HG02763 (cell line): ENCODE measurements at regions not wholly inside any gene's neighbourhood (a gene's known extent, or its start where the extent isn't known, plus 50 kb on each side); places are given as distances from the start of the nearest gene placed in this dataset.
"Not testable (repeated sequence)": the region's sequence is repeated elsewhere in the genome, so short reads cannot be mapped to it uniquely, and the experiment has no call there.

Experiments
- ATAC-seq: cut with Tn5 transposase; IDR thresholded peaks from one replicate; pipeline ENCODE4 v1.9.1; 2021; ENCODE audit warnings: mild to moderate bottlenecking, moderate library complexity; ENCODE audit not compliant: unreplicated experiment

DNA sequence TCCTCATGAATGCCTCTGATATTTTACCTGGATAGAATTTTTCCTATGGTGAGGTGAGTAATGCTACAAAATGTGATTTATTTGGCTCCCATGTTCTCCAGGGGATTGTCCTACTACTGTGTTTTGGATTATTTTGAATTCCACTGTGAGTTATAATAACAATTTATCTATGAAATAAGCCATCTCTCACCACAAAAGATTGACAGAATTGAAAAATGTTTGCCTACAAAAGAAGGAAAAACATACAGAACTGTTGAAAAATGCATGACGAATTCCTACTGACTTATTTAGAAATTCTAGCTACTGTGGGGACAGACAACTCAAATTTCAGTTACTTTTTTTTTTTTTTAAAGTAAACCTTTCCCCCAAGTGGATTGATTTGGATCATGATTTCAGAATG is 463.7 kb upstream of the GRIN3A start:
- ATAC-seq: no peak

DNA sequence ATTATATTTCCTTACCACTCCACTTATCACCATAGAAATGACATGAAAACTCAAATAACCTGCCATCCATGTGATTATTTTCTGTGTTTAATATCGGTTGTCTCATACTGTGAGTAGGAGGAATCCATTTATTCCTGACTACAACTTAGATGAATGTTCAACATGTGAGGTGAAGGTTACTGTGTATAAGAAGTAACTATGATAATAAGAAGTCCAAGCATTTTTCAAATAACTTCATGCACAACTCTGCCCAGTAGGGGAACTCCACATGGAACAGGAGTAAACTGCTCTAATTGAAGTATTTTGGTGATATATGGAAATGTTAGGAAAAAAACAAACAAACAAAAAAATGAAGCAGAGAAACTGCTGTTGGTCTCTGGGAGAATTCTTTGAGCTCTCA is 447.5 kb upstream of the GRIN3A start:
- ATAC-seq: no peak

DNA sequence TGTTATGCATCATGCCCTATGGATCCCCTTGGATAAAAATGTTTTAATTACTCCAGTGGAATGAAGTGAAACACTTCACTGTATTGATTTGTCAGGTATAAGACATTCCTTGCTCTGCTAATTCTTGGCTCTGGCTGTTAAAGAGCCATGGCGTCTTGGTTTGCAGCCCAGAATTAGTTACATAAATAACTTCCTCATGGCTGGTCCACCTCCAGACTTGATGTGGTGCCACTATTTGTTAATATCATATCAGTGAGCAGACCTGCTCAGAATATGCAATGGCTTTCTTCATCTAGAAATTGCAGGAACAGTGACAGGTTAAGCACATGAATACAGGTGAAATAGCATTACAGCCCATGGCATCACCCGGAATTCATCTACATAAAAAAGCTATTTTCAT is 446.9 kb upstream of the GRIN3A start:
- ATAC-seq: no peak

DNA sequence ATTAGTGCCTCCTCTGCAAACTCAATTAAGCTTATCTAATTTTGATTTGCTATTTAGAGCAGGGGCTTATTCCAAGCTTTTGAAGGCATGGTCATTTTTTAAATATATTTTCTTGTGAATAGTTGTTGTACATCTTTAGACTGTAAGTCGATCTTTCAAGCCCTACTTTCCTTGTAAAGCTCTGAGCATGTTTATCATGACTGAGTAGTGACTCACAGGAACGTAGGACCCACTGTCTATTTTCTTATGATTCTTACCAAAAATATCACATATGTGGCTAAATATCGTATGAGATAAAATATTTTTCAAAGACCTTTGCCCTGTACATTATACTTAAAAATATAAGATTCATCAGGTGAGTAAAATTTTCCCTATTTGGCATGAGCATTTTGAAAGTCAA is 440.4 kb upstream of the GRIN3A start:
- no peak for ATAC-seq

DNA sequence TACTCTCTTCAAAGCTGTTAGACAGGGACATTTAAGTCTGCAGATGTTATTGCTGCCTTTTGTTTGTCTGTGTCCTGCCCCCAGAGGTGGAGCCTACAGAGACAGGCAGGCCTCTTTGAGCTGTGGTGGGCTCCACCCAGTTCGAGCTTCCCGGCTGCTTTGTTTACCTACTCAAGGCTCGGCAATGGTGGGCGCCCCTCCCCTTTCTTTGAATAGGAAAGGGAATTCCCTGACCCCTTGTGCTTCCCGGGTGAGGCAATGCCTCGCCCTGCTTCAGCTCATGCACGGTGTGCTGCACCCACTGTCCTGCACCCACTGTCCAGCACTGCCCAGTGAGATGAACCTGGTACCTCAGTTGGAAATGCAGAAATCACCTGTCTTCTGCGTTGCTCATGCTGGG is 435.8 kb upstream of the GRIN3A start:
- not testable (repeated sequence) for ATAC-seq

DNA sequence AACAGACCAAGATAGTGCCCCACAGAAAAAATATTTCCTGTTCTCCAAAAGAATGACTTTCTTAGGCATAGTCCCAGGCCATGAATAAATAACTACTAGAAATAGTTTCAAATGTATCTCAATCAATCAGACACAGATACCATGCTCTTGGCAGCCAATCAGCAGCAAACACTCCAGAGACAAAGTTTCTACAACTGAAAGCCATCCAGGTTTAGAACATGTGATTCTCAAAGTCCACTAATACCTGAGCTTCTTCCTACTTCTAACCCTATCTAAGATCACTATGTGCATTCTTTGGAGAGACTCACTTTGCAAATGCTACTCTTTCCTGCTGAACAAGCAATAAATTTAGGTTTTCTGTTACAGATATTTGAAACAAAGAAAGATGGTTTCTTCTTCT is 425.8 kb upstream of the GRIN3A start:
- no peak for ATAC-seq

DNA sequence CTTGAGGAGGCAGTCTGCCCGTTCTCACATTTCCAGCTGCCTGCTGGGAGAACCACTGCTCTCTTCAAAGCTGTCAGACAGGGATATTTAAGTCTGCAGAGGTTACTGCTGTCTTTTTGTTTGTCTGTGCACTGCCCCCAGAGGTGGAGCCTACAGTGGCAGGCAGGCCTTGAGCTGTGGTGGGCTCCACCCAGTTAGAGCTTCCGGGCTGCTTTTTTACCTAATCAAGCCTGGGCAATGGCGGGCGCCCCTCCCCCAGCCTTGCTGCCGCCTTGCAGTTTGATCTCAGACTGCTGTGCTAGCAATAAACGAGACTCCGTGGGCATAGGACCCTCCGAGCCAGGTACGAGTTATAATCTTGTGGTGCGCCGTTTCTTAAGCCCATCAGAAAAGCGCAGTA is 414.6 kb upstream of the GRIN3A start:
- ATAC-seq: not testable (repeated sequence)

DNA sequence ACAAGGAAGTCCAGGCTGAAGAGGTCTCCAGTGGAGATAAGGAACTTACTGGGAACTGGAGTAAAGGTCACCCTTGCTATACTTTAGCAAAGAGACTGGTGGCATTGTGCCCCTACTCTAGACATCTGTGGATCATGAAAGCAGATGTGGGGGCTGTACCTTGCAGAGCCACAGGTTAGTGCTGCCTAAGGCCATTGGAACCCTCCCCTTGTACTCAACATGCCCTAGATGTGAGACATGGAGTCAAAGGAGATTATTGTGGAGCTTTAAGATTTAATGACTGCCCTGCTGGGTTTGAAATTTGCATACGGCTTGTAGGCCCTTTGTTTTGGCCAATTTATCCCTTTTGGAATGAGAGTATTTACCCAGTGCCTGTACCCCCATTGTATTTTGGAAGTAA is 397.3 kb upstream of the GRIN3A start:
- ATAC-seq: no peak

DNA sequence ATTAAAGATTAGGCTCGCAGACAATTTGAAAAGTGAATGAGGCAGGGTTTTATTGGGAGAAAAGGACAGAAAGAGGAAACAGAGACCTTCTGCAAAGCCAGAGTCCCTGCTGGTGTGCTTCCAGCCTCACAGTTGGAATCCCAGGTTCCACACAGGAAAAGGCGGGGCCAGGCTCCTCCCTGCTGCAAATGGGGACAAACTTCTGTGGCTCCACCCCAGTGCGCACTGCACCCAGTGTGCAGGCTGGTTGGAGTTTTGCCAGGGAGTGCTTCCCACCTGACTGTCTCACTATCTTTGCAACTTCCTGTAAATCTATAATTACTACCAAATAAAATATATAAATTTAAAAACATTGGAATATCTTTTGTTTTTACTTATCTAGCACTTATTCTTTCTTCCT is 386.0 kb upstream of the GRIN3A start:
- ATAC-seq: no peak

DNA sequence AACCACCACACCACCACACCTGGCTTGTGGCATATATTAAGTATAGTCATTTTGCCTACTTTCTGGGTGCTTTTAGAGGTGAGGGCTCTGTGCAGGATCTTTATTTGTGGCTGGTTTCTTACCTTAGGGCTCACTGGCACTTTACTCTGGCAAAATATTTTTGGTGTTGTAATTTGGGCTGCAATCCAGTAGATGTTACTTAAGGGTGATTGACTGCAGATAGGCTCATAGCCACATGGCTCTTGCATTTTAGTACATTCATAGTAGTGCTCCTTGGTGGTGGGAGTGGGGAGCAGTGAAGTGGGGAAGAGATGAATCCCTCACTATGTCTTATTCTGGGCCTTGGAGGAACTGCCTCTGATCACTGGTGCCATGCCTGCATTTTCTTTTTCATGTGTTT is 376.1 kb upstream of the GRIN3A start:
- no peak for ATAC-seq

DNA sequence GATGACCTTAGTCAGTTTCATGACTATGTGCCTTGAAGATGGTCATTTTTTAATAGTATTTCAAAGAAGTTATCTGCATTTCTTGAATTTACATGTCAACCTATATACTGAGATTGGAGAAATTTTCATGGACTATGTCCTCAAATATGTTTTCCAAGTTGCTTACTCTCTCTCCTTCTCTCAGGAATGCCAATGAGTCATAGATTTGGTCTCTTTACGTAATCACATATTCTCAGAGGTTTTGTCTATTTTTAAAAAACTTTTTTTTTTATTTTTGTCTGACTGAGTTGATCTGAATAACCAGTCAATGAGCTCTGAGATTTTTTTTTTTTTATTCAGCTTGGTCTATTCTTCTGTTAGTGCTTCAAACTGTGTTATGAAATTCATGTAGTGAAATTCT is 374.7 kb upstream of the GRIN3A start:
- ATAC-seq: no peak

DNA sequence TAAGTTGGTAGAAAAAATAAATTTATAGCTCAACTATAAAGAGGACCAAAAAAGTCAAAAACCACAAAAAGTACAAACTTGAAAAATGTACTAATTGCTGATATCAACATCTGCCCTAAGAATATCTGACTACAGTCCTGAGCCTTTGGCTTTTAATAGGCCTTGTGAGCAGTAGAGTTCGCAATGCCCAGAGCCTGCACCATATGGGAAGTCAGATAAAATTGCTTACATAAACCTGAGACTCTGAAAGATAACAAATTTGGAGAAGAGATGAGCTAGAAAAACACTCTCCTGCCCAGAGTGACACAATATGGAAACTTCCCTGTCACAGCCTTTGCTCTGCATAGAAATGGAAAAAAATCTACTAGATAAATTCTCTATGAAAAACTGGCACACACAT is 368.0 kb upstream of the GRIN3A start:
- ATAC-seq: no peak

DNA sequence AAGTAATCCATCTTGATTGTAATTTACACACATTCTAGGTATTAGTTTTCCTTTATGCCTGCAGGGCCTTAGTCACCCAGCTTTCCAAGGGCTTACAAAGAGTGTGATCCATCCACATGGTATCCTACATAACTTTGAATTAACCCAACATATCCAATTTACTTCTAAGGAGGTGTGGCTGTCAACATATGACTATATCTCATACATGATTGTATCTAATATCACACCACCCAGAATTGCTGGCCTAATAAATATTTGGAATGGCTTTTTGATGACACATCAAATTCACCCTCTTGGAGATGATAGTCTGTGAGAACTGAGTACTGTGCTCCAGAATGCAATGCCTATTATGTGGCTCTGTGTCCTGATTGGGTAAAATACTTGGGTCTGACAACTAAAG is 363.3 kb upstream of the GRIN3A start:
- no peak for ATAC-seq

DNA sequence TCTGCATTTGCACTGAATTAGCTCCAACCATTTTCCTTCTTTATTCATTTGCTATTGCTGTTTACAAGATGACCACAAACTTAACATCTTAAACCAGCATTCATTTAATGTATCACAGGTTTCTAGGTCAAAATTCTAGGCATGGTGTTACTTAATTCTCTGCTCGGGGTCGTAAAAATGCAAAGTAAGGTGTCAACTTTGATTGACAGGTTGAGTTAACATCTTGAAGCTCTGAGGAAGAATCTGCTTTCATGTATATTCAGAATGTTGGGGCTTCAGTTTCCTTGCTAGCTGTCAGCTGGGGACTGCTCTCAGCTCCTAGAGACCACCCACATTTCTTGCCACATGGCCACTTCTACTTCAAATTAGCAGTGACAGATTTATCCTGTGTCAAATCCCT is 348.7 kb upstream of the GRIN3A start:
- no peak for ATAC-seq

DNA sequence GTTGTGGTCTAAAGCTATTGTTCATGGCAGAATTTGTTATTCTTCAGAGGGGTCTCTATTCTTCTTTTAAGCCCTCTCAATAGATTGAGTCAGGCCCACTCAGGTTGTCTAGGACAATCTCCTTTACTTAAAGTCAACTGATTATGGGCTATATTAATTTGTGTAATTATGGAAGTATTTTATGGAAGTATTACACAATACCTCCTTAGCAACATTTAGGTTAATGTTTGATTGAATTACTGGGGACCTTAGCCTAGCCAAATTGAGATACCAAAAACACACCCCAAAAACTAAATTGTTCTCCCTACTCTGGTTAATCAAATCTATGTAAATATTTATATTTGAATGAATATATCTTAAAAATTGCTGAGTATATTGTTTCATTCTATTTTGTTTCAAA is 347.1 kb upstream of the GRIN3A start:
- ATAC-seq: no peak

DNA sequence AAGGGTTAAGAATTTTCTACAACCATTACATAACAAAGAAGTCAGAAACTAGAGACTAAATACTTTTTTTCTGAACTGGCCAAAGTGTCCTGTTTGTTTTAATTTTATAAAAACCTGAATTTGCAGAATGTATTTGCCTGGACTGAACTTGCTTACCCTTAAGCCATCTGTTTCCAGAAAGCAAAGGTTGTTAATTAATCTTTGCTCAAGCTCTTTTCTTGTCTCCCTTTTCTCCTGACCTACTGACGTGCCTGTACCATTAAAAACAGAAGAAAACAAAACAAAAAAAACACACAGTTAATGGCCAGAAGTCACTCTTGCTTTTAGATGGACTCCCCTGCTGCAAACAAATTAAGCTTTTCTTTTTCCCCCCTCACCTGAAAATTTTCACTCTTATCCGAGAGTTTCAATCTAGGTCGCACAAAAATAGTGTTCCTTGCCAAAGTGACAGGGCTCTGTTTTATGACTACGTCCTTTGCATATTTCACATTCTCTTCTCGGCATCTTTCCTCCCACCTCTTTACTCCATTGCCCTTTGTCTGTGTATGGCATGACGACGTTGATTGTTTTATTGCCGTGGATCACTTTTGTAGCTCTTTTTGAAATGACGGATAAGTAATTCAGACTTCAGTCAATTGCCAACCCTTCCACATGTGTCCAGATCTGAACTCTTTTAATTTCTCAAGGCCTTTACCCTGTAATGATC is 333.8 kb upstream of the GRIN3A start:
- no peak for ATAC-seq

DNA sequence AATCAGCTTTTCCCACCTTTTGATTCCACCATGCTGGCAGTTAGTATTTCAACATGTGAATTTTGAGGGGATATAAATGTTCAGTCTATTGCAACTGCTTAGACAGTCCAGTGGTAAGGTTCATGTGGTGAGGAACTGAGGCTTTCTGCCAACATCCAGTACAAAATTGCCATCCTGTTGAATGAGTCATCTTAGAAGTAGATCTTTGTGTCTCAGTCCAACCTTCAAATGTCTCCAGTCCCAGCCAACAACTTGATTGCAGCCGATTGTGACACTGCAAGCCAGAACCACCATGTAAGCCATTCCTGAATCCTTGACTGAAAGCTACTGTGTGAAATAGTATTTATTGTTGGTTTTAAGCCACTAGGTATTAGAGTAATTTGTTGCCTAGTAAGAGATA is 331.5 kb upstream of the GRIN3A start:
- ATAC-seq: no peak

DNA sequence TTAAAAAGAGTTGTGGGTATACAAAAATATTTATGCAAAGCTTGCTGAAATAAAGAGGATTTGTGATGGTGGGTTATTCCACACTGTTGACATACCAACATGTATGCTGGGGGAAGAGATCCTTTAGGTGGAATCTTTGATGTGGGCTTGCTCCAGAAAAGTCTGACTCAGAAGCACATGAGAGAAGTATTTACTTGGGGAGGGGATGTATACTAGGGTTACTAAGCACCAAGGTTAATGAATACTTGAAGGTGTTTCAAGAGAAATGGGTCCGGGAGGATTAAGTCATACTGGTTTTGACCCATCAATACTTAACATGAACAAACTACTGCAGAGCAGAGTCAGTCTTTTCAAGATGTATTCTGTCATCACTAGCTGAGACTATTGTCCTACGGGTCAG is 316.4 kb upstream of the GRIN3A start:
- no peak for ATAC-seq

DNA sequence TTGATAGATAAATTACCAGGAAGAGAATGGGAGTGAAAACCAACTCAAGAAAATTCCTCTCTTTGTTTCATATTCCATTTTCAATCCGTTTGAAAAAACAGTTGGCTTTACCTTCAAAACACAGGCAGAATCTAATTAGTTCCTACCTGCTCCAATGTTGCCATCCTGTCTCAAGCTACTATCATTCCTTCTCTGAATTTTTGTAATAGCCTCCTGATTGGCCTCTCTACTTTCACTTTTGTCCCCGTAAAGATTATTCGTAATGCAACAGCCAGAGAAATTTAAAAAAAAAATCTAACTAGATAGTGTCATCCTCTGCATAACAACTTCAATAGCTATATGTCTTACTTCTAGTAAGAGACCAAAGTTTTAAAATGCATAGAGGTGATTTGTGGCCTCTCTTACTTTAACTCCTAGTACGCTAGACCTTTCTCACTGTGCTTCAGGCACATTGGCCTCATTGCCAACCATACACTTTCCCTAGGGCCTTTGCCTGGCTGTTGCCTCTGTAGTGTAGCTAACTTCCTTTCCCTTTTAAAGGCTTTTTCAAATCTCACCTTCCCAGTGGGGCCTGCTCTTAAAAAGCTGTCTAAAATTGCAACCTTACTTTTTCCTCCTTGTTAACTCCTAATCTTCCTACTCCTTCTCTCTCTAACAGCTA is 311.3 kb upstream of the GRIN3A start:
- ATAC-seq: peak; percentile 48

DNA sequence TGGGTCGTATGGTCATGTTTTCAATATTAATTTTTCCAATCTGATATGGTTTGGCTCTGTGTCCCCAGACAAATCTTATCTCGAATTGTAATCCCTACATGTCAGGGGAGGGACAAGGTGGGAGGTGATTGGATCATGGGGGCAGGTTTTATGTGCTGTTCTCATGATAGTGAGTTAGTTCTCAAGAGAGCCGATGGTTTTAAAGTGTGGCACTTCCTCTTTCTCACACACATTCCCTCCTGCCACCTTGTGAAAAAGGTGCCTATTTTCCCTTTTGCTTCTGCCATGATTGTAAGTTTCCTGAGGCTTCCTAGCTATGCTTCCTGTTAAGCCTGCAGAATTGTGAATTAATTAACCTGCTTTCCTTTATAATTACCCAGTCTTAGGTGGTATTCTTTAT is 309.1 kb upstream of the GRIN3A start:
- no peak for ATAC-seq

DNA sequence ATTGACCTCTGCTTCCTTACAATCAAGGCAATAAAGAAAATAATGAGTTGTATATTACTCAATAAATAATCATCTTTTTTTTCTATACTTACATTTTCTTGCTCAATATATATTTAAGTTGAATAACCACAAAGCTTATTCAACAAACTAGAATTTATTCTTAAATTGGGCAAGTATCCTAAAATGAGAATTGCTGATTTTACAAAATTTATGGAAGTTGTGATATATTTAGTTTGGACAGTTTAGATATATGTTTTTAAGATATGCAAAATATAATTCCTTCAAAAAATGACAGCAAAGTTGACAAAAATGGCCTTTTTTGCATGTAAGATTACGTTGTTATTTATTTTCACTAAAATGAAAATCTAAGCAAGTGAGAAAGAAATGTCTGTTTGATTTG is 305.7 kb upstream of the GRIN3A start:
- no peak for ATAC-seq

DNA sequence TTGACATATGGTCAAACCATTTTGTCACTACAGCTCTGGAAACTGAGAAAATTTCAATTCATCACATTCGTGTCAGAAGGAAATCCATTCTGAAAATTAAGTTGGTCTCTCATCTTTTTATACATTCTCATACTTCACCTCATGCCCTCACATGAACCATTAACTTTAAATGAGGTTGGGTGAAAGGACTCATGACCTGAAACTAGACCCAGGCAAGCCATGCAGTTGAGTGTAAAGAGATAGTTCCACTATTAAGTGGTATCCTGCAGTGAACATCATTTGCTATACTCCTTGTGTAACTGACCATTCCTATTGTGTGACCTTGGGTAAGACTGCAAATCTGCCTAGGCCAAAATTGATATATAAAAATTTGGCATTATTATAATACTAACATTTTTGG is 299.6 kb upstream of the GRIN3A start:
- no peak for ATAC-seq

DNA sequence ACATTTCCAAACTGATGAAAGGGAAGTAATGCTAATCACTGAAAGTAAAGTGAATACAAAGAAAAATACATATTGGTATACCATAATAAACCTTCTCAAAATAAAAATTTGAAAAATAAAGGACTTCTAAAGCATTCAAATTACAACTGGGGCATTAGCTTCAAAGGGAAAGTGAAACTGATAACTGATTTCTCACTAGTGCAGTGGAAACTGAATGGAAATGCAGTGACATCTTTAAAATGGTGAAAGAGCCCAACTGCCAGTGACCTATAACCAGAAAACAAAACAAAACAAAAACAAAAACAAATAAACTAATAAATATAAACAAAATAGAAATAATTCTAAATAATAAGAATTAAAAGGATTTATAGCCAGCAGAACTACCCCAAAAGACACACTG is 297.5 kb upstream of the GRIN3A start:
- ATAC-seq: peak; percentile 74
